ENCODE measurements at regions not wholly inside any gene's neighbourhood (a gene's known extent, or its start where the extent isn't known, plus 50 kb on each side); places are given as distances from the start of the nearest gene placed in this dataset.
A peak's percentile ranks its signal among the peaks of the same experiment; 100 is the strongest.

GRCh38 chr3:177598097-177598833 lies 401.0 kb upstream of the TBL1XR1 start:
- TF ChIP-seq EGR1 (IDR thresholded peaks at IDR 0.05; ENCODE audit: low read depth in 2 of 2) (no peak), NR2F2 (IDR thresholded peaks at IDR 0.05) (peak; percentile 69)
- Histone ChIP-seq H3K36me3 (ENCODE audit: control insufficient read depth in 4 of 4, insufficient read depth in 3 of 4, low read depth in 1 of 4, low read length in 3 of 4) (no peaks in the 10 kb centered on the region), H3K9ac (ENCODE audit: low read depth in 1 of 2, low read length in 2 of 2) (no peak overlapping the region), H3K27me3 (ENCODE audit: control insufficient read depth in 4 of 4, insufficient read depth in 4 of 4, low read length in 3 of 4) (no peaks in the 10 kb centered on the region), H3K4me3 (ENCODE audit: low read depth in 1 of 3, low read length in 3 of 3) (no peak overlapping the region), H3K4me1 (ENCODE audit: control insufficient read depth in 4 of 4, insufficient read depth in 4 of 4, low read length in 3 of 4) (peaks cover 6 to 22% (median 20%) of the 10 kb centered on the region in 4 donors), H3K27ac (ENCODE audit: low read depth in 1 of 2, low read length in 2 of 2) (peak overlapping the region in 1 of 2 donors; percentile 50), H3K9me3 (ENCODE audit: control insufficient read depth in 4 of 4, low read length in 3 of 4) (no peaks in the 10 kb centered on the region)
- 87% methylated on average over 4 of the region's 4 CpGs for WGBS
- no peak for DNase-seq (ENCODE audit: low spot score)

GRCh38 chr3:177599326-177599725 lies 402.0 kb upstream of the TBL1XR1 start:
- no peak for DNase-seq (ENCODE audit: low spot score)
- Histone ChIP-seq H3K4me3 (ENCODE audit: low read depth in 1 of 3, low read length in 3 of 3) (no peak overlapping the region), H3K27me3 (ENCODE audit: control insufficient read depth in 4 of 4, insufficient read depth in 4 of 4, low read length in 3 of 4) (no peaks in the 10 kb centered on the region), H3K9ac (ENCODE audit: low read depth in 1 of 2, low read length in 2 of 2) (no peak overlapping the region), H3K9me3 (ENCODE audit: control insufficient read depth in 4 of 4, low read length in 3 of 4) (no peaks in the 10 kb centered on the region), H3K36me3 (ENCODE audit: control insufficient read depth in 4 of 4, insufficient read depth in 3 of 4, low read depth in 1 of 4, low read length in 3 of 4) (no peaks in the 10 kb centered on the region), H3K4me1 (ENCODE audit: control insufficient read depth in 4 of 4, insufficient read depth in 4 of 4, low read length in 3 of 4) (peaks cover 6 to 22% (median 20%) of the 10 kb centered on the region in 4 donors), H3K27ac (ENCODE audit: low read depth in 1 of 2, low read length in 2 of 2) (no peak overlapping the region)
- WGBS, result 75% methylated on average over 2 of the region's 2 CpGs
- TF ChIP-seq REST (IDR thresholded peaks at IDR 0.05) (no peak), GABPA (IDR thresholded peaks at IDR 0.05 in 1 of 2, conservative IDR thresholded peaks at IDR 0.05 in 1 of 2) (no peak), NR2F2 (IDR thresholded peaks at IDR 0.05) (no peak), YY1 (IDR thresholded peaks at IDR 0.05) (no peak), EGR1 (IDR thresholded peaks at IDR 0.05; ENCODE audit: low read depth in 2 of 2) (no peak), SP1 (IDR thresholded peaks at IDR 0.05) (no peak), RAD21 (IDR thresholded peaks at IDR 0.05) (no peak)

- TF ChIP-seq GABPA (IDR thresholded peaks at IDR 0.05 in 1 of 2, conservative IDR thresholded peaks at IDR 0.05 in 1 of 2) (no peak), FOXA2 (IDR thresholded peaks at IDR 0.05) (no peak), RAD21 (IDR thresholded peaks at IDR 0.05) (no peak), YY1 (IDR thresholded peaks at IDR 0.05) (no peak), MAX (IDR thresholded peaks at IDR 0.05) (no peak), EGR1 (IDR thresholded peaks at IDR 0.05; ENCODE audit: low read depth in 2 of 2) (no peak), HNF4G (IDR thresholded peaks at IDR 0.05) (no peak)
- no peak overlapping the region for H3K27ac ChIP-seq (ENCODE audit: low read depth in 1 of 2, low read length in 2 of 2)
- DNase-seq (ENCODE audit: low spot score), result no peak
- no peaks in the 10 kb centered on the region for H3K36me3 ChIP-seq (ENCODE audit: control insufficient read depth in 4 of 4, insufficient read depth in 3 of 4, low read depth in 1 of 4, low read length in 3 of 4)
- H3K4me3 ChIP-seq (ENCODE audit: low read depth in 1 of 3, low read length in 3 of 3), result no peak overlapping the region
- H3K27me3 ChIP-seq (ENCODE audit: control insufficient read depth in 4 of 4, insufficient read depth in 4 of 4, low read length in 3 of 4), result no peaks in the 10 kb centered on the region
- peaks cover 6 to 22% (median 20%) of the 10 kb centered on the region in 4 donors for H3K4me1 ChIP-seq (ENCODE audit: control insufficient read depth in 4 of 4, insufficient read depth in 4 of 4, low read length in 3 of 4)
- no peaks in the 10 kb centered on the region for H3K9me3 ChIP-seq (ENCODE audit: control insufficient read depth in 4 of 4, low read length in 3 of 4)
- 92% methylated on average over 4 of the region's 4 CpGs for WGBS
- no peak overlapping the region for H3K9ac ChIP-seq (ENCODE audit: low read depth in 1 of 2, low read length in 2 of 2)
Observed at GRCh38 chr3:177599837-177600236, 402.6 kb upstream of the TBL1XR1 start.
